ENCODE measurements at regions not wholly inside any gene's neighbourhood (a gene's known extent, or its start where the extent isn't known, plus 50 kb on each side); places are given as distances from the start of the nearest gene placed in this dataset.

- TF ChIP-seq GTF2F1 (IDR thresholded peaks at IDR 0.05; ENCODE audit: borderline replicate concordance, low read depth, low read length) (no peak), EZH2 (IDR thresholded peaks at IDR 0.05; ENCODE audit: low read depth, low read length, severe bottlenecking) (no peak), USF2 (IDR thresholded peaks at IDR 0.05; ENCODE audit: low read length) (no peak), CTCF (IDR thresholded peaks at IDR 0.05; ENCODE audit: control extremely low read depth in 1 of 3, insufficient read depth in 1 of 3, low read depth in 1 of 3, low read length in 3 of 3) (no peak), ATF2 (IDR thresholded peaks at IDR 0.05; ENCODE audit: low read length) (no peak), E2F6 (IDR thresholded peaks at IDR 0.05) (no peak), SP4 (IDR thresholded peaks at IDR 0.05; ENCODE audit: low read length) (no peak), POLR2A (IDR thresholded peaks at IDR 0.05; ENCODE audit: control extremely low read depth in 1 of 2, low read depth in 2 of 2, low read length in 2 of 2) (no peak), CBX5 (IDR thresholded peaks at IDR 0.05; ENCODE audit: low read depth, low read length) (no peak), TAF1 (IDR thresholded peaks at IDR 0.05; ENCODE audit: low read depth, low read length) (no peak), ZNF274 (IDR thresholded peaks at IDR 0.05; ENCODE audit: borderline replicate concordance, extremely low read depth, low read length) (no peak)
These were observed 1229.5 kb upstream of the CDH6 start for GRCh38 chr5:29963956-29964355.

Measured in H1 (cell line).